Retinal pigment epithelial cell (primary cell): ENCODE measurements at regions not wholly inside any gene's neighbourhood (a gene's known extent, or its start where the extent isn't known, plus 50 kb on each side); places are given as distances from the start of the nearest gene placed in this dataset.

ENCODE experiments used
- DNase-seq: peaks from one replicate; pipeline ENCODE4 v3.0.0-alpha.2; 2010; ENCODE audit warnings: low read depth
- H3K4me3 ChIP-seq: 2 replicates; pipeline ENCODE4 v1.5.1; 2011; ENCODE audit warnings: mild to moderate bottlenecking, low read length, control low read depth, moderate library complexity
- TF ChIP-seq, protein P1 (sequence below): conservative IDR thresholded peaks from 2 replicates; pipeline ENCODE4 v1.5.1; 2011; ENCODE audit warnings: low read depth, low read length, control low read depth, inconsistent platforms

DNA sequence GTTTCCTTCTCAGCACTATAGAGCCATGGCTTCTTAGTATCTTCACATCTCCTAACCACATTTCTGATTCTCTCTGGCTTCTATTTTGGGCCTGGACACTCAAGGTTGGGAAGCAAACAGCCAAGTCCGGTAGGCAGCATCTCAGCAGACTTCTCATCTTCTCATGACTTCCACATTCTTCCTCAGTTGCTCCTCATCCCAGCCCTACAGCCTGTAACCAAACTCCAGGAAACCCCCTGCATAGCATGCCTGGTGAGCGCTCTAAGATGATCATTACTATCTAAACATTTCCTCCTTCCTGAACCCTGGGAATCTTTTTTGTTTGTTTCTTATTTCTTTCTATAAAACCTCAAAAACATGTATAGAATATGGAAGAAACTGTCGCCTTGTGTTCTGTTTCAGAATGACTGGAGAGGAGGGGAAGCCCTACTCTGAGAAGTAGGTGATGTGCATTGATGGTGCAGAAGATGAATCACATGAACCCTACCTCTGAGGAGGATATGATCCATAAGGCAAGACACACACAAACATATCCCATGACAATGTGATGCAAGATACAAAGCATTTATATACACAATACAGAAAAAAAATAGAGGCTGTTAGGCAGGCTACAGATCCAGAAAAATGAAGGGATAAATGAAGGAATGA lies 219.8 kb upstream of the GYPA start:
- TF ChIP-seq, protein P1, sequence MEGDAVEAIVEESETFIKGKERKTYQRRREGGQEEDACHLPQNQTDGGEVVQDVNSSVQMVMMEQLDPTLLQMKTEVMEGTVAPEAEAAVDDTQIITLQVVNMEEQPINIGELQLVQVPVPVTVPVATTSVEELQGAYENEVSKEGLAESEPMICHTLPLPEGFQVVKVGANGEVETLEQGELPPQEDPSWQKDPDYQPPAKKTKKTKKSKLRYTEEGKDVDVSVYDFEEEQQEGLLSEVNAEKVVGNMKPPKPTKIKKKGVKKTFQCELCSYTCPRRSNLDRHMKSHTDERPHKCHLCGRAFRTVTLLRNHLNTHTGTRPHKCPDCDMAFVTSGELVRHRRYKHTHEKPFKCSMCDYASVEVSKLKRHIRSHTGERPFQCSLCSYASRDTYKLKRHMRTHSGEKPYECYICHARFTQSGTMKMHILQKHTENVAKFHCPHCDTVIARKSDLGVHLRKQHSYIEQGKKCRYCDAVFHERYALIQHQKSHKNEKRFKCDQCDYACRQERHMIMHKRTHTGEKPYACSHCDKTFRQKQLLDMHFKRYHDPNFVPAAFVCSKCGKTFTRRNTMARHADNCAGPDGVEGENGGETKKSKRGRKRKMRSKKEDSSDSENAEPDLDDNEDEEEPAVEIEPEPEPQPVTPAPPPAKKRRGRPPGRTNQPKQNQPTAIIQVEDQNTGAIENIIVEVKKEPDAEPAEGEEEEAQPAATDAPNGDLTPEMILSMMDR = no peak
- H3K4me3 ChIP-seq = no peak overlapping the region
- DNase-seq = no peak

DNA sequence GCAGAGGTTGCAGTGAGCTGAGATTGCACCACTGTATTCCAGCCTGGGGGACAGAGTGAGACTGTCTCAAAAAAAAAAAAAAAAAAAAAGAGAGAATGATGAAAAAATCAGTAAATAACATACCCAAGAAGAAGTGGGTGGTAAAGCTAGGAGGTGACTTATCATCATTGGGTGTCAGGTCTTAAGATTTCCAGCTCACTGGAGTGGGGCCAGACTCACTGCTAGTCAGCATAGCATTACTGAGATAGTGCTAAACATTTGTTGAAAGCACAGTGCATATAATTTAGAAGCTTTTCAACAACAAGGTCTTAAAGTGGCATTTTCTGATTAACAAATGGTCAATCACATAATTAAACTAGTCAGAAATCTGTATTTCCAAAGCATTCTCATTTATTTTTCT lies 221.8 kb upstream of the GYPA start:
- no peak overlapping the region for H3K4me3 ChIP-seq
- no peak for DNase-seq
- TF ChIP-seq, protein P1 = no peak

DNA sequence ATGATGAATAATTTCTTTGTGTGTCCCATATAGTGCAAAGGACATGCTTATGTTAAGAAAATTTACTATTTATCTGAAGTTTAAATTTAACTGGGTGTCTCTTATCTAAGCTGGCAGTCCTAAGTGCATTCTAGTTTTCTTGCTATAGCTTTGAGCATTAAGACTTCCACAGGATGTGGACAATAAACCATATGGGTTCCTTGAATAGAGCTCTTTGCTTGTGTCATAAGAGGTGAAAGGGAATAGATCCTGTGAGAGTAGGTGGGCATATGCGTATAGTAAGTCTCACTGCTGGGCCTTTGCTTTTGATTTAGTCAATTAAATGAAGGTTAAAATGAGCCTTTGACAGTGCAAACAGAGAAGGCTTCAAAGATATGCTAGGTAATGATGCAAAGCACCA lies 223.4 kb upstream of the GYPA start:
- TF ChIP-seq, protein P1 = no peak
- H3K4me3 ChIP-seq = no peak overlapping the region
- DNase-seq = no peak

DNA sequence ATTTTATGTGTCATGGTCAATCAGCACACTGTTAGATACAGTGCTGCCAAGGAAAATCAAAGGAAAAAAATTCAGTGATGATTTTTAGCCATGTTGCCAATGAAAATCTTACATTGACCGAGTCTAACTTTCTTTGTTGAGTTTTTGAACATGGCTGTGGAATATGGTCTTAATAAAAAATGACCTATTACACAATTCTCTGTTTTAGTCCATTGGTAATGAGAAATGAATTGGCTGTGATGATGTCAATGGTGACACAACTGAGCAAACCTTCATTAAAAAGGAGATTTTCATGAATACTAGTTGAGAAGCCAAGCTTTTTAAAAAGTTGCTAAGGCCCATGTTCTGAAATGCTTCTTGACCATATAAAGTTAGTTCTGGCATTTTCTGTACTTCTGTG lies 225.9 kb upstream of the GYPA start:
- TF ChIP-seq, protein P1 = no peak
- no peak overlapping the region for H3K4me3 ChIP-seq
- no peak for DNase-seq

DNA sequence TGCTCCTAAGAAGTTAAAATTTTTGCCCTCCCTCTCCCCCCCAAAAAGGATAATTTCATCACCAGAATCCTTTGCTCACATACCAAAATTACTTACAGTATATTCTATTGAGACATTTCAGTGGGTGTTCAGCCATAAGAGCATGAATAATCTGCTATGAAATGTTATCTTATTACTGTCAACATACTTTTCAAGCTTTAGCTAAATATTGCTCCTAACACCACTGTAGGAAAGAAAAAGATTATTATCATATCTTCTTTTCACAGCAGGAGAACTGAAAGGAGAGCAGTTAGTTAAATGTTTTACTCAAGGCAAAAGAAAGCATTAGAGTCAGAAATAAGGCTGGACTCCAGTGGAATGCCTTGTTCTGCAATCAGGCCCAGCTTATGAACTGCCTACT lies 231.0 kb upstream of the GYPA start:
- DNase-seq = no peak
- no peak overlapping the region for H3K4me3 ChIP-seq
- TF ChIP-seq, protein P1 = no peak

DNA sequence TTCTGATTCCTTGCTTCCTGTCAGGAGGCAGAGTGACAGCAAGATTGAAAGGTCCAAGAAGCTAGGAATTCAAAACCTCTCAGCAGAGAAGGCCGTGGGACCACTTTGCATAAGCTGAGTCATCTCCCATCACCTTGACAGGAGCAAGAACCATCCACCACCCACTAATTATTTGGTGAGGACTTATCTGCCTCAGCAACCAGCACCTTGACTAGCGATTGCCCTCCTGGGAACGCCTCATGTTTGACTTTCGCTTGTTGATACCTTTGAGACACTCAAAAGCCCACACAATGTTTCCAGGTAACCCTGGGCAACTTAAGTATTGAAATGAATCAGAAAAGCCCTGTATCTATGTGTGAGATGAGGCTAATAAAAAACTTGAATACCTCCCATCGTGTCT lies 233.5 kb upstream of the GYPA start:
- TF ChIP-seq, protein P1 = no peak
- DNase-seq = no peak
- no peak overlapping the region for H3K4me3 ChIP-seq

DNA sequence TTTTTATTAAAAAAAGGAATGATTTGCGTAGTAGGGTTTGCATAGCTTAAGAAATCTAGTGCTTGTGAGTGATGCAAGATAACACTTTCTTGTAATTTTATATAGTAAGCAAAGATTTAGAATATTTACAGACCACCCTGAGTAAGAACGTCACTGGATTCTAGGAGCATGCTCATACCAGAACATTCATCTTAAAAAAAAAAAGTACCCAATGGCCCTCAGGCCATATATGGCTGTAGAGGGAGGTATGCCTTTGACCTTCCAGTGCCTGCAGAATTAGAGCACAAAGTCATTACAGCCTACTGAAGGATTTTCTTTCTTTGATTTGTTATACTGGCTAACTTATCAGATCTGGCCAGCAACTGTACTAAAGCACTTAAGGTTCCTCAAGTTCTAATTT lies 236.3 kb upstream of the GYPA start:
- H3K4me3 ChIP-seq = no peak overlapping the region
- no peak for DNase-seq
- TF ChIP-seq, protein P1 = no peak
